CD4-positive, CD25-positive, alpha-beta regulatory T cell (primary cell): ENCODE measurements at regions not wholly inside any gene's neighbourhood (a gene's known extent, or its start where the extent isn't known, plus 50 kb on each side); places are given as distances from the start of the nearest gene placed in this dataset.

Experiments used
- ATAC-seq, 2 donors: fragments of 150-1000 bp; cut with Tn5 transposase; one replicate each; pipeline ENCODE4 v1.10.0; 2021; ENCODE audit warnings: low read depth in 2 of 2, moderate number of reproducible peaks in 2 of 2, moderate library complexity in 1 of 2
- DNase-seq, 3 donors: peaks; one replicate each; pipeline versions ENCODE4 v3.0.0 to v3.0.0-alpha.2; 2012 to 2022; ENCODE audit warnings: mixed read lengths in 1 of 3
- H3K27ac ChIP-seq: one replicate; pipeline ENCODE4 v1.7.0; 2013; ENCODE audit warnings: mild to moderate bottlenecking, low read length; ENCODE audit not compliant: insufficient read depth, poor library complexity, severe bottlenecking
- H3K27me3 ChIP-seq: one replicate; pipeline ENCODE4 v1.7.0; 2013; ENCODE audit warnings: low read length; ENCODE audit not compliant: control insufficient read depth, insufficient read depth
- H3K36me3 ChIP-seq: one replicate; pipeline ENCODE4 v1.7.0; 2013; ENCODE audit warnings: mild to moderate bottlenecking, low read length, moderate library complexity; ENCODE audit not compliant: control insufficient read depth, insufficient read depth
- H3K4me1 ChIP-seq: 2 replicates; pipeline ENCODE4 v1.7.0; 2013; ENCODE audit warnings: mild to moderate bottlenecking, low read length; ENCODE audit not compliant: insufficient read depth, control insufficient read depth, poor library complexity, severe bottlenecking
- H3K4me3 ChIP-seq: one replicate; pipeline ENCODE4 v1.7.0; 2013; ENCODE audit warnings: low read depth, mild to moderate bottlenecking, low read length, moderate library complexity
- H3K9me3 ChIP-seq, 2 experiments: 1 replicate in 1 of 2; 2 replicates in 1 of 2; pipeline ENCODE4 v1.7.0; 2013; ENCODE audit warnings: low read length in 2 of 2, mild to moderate bottlenecking in 1 of 2, moderate library complexity in 1 of 2; ENCODE audit not compliant: control insufficient read depth in 2 of 2
- H3K27ac Mint-ChIP-seq, 3 donors: one replicate each; pipeline ENCODE4 v1.8.0; 2020 to 2022; ENCODE audit warnings: mild to moderate bottlenecking in 3 of 3, mixed read lengths in 3 of 3, moderate library complexity in 2 of 3
- H3K27me3 Mint-ChIP-seq: one replicate; pipeline ENCODE4 v1.8.0; 2022; ENCODE audit warnings: mild to moderate bottlenecking, mixed read lengths
- H3K36me3 Mint-ChIP-seq: one replicate; pipeline ENCODE4 v1.8.0; 2020; ENCODE audit warnings: mixed read lengths
- H3K4me1 Mint-ChIP-seq, 4 donors: one replicate each; pipeline ENCODE4 v1.8.0; 2020 to 2022; ENCODE audit warnings: mixed read lengths in 4 of 4, mild to moderate bottlenecking in 1 of 4
- H3K4me3 Mint-ChIP-seq, 4 donors: one replicate each; pipeline ENCODE4 v1.8.0; 2020 to 2022; ENCODE audit warnings: mild to moderate bottlenecking in 4 of 4, mixed read lengths in 4 of 4, moderate library complexity in 3 of 4
- H3K9me3 Mint-ChIP-seq, 7 donors: one replicate each; pipeline ENCODE4 v1.8.0; 2020 to 2022; ENCODE audit warnings: mixed read lengths in 7 of 7, mild to moderate bottlenecking in 3 of 7, moderate library complexity in 2 of 7

DNA sequence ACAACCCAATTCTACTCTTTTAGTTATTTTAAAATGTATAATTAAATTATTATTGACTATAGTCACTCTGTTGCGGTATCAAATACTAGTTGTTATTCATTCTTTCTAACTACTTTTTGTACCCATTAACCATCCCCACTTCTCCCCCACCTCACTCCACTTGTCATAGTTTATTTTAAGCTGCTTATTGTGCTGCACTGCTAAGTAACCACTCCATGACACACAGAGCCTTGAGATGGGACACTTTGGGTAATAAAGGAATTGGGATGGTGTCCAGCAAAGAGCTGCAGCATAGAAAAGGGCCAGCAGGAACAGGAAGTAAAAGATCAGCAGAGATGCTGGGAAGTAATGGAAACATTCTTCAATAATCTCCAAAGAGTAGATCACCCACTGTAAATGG is 123.0 kb downstream of the RPS29 start:
- Mint-ChIP-seq H3K27ac (no peak overlapping the region), H3K27me3 (peaks cover 19% of the 10 kb centered on the region), H3K4me1 (no peaks in the 10 kb centered on the region), H3K4me3 (no peak overlapping the region), H3K9me3 (peaks cover 0 to 2% (median 0%) of the 10 kb centered on the region in 7 donors), H3K36me3 (no peaks in the 10 kb centered on the region)
- no peak for DNase-seq
- Histone ChIP-seq H3K9me3 (no peaks in the 10 kb centered on the region), H3K4me3 (no peak overlapping the region), H3K4me1 (no peaks in the 10 kb centered on the region), H3K27me3 (peaks cover 4% of the 10 kb centered on the region), H3K36me3 (no peaks in the 10 kb centered on the region), H3K27ac (no peak overlapping the region)
- no peak for ATAC-seq

GRCh38 chr14:49461529-49462401 is 124.4 kb downstream of the RPS29 start:
- no peak overlapping the region for H3K27ac Mint-ChIP-seq
- H3K4me3 Mint-ChIP-seq, result no peak overlapping the region
- no peaks in the 10 kb centered on the region for H3K4me1 ChIP-seq
- H3K27me3 ChIP-seq, result peaks cover 4% of the 10 kb centered on the region
- ATAC-seq (peak; percentile 87 to 90), DNase-seq (peak; percentile 42 to 83 (median 68))
- no peaks in the 10 kb centered on the region for H3K4me1 Mint-ChIP-seq
- peaks cover 28% of the 10 kb centered on the region for H3K27me3 Mint-ChIP-seq
- no peak overlapping the region for H3K4me3 ChIP-seq
- no peaks in the 10 kb centered on the region for H3K36me3 ChIP-seq
- H3K36me3 Mint-ChIP-seq, result no peaks in the 10 kb centered on the region
- no peak overlapping the region for H3K27ac ChIP-seq
- H3K9me3 ChIP-seq, result no peaks in the 10 kb centered on the region
- peaks cover 0 to 2% (median 0%) of the 10 kb centered on the region in 7 donors for H3K9me3 Mint-ChIP-seq

- no peaks in the 10 kb centered on the region for H3K4me1 ChIP-seq
- ATAC-seq (no peak), DNase-seq (no peak)
- no peaks in the 10 kb centered on the region for H3K9me3 ChIP-seq
- H3K27ac Mint-ChIP-seq, result no peak overlapping the region
- H3K36me3 ChIP-seq, result no peaks in the 10 kb centered on the region
- H3K27me3 ChIP-seq, result peaks cover 4% of the 10 kb centered on the region
- H3K27me3 Mint-ChIP-seq, result peaks cover 32% of the 10 kb centered on the region
- no peak overlapping the region for H3K4me3 Mint-ChIP-seq
- H3K27ac ChIP-seq, result no peak overlapping the region
- no peaks in the 10 kb centered on the region for H3K4me1 Mint-ChIP-seq
- peaks cover 0 to 2% (median 0%) of the 10 kb centered on the region in 7 donors for H3K9me3 Mint-ChIP-seq
- no peak overlapping the region for H3K4me3 ChIP-seq
- H3K36me3 Mint-ChIP-seq, result no peaks in the 10 kb centered on the region
Measured at GRCh38 chr14:49460662-49461061, 125.5 kb downstream of the RPS29 start.

DNA sequence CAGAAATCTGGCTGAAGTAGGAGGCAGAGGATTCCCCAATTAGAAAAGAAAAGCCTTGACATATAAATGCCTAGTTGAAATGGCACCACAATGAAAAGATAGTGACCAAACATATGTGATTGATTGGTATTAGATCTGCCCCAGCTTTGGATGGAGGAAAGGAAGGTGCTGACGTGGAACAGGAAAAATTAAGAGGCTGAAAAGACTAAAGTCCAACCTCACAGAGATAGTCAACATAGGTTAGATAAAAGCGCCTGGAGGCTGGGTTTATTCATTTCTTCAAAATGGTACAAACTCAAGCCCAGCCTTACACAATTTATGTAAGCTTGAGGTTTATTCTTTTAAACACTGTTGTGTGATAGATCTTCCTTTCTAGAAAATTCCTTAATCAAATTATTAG is 129.6 kb downstream of the RPS29 start:
- H3K36me3 ChIP-seq, result no peaks in the 10 kb centered on the region
- H3K9me3 ChIP-seq, result no peaks in the 10 kb centered on the region
- Mint-ChIP-seq H3K4me3 (no peak overlapping the region), H3K27ac (no peak overlapping the region), H3K9me3 (no peaks in the 10 kb centered on the region), H3K4me1 (no peaks in the 10 kb centered on the region), H3K27me3 (peaks cover 37% of the 10 kb centered on the region), H3K36me3 (no peaks in the 10 kb centered on the region)
- H3K27me3 ChIP-seq, result peaks cover 4% of the 10 kb centered on the region
- H3K4me3 ChIP-seq, result no peak overlapping the region
- DNase-seq (no peak), ATAC-seq (no peak)
- H3K27ac ChIP-seq, result no peak overlapping the region
- H3K4me1 ChIP-seq, result no peaks in the 10 kb centered on the region

DNA sequence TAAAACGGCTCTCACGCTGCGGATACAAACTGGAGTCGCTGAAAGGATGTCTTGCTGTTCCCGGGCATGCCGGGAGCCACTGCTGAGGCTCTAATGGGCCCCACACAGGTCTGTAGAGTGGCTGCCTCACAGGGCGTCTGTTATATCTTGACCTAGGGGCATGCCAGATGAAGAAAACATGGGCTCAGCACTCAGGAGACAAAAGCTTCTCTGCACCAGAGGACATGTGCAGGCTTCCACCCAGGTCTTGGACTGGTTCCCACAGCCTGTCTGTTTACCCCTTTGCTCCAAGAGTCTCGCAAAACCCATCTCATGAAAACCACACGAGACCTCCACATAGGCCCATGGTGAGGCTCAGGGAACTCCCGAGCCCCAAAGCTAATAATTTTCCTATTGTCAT is 134.2 kb downstream of the RPS29 start:
- no peaks in the 10 kb centered on the region for H3K4me1 ChIP-seq
- H3K27ac ChIP-seq, result no peak overlapping the region
- DNase-seq (no peak), ATAC-seq (no peak)
- Mint-ChIP-seq H3K9me3 (peaks cover 0 to 5% (median 0%) of the 10 kb centered on the region in 7 donors), H3K27ac (no peak overlapping the region), H3K4me1 (no peaks in the 10 kb centered on the region), H3K4me3 (no peak overlapping the region), H3K36me3 (no peaks in the 10 kb centered on the region), H3K27me3 (peaks cover 17% of the 10 kb centered on the region)
- no peaks in the 10 kb centered on the region for H3K36me3 ChIP-seq
- no peaks in the 10 kb centered on the region for H3K27me3 ChIP-seq
- H3K4me3 ChIP-seq, result no peak overlapping the region
- peaks cover 0 to 4% of the 10 kb centered on the region in 2 experiments for H3K9me3 ChIP-seq

- Histone ChIP-seq H3K36me3 (no peaks in the 10 kb centered on the region), H3K27me3 (peaks cover 2% of the 10 kb centered on the region), H3K9me3 (peaks cover 0 to 4% of the 10 kb centered on the region in 2 experiments), H3K4me3 (no peak overlapping the region), H3K27ac (no peak overlapping the region), H3K4me1 (no peaks in the 10 kb centered on the region)
- H3K36me3 Mint-ChIP-seq, result no peaks in the 10 kb centered on the region
- ATAC-seq, result no peak
- no peak overlapping the region for H3K4me3 Mint-ChIP-seq
- no peak for DNase-seq
- peaks cover 0 to 5% (median 0%) of the 10 kb centered on the region in 7 donors for H3K9me3 Mint-ChIP-seq
- peaks cover 19% of the 10 kb centered on the region for H3K27me3 Mint-ChIP-seq
- H3K4me1 Mint-ChIP-seq, result no peaks in the 10 kb centered on the region
- no peak overlapping the region for H3K27ac Mint-ChIP-seq
Measured at GRCh38 chr14:49449749-49450148, 136.4 kb downstream of the RPS29 start.

DNA sequence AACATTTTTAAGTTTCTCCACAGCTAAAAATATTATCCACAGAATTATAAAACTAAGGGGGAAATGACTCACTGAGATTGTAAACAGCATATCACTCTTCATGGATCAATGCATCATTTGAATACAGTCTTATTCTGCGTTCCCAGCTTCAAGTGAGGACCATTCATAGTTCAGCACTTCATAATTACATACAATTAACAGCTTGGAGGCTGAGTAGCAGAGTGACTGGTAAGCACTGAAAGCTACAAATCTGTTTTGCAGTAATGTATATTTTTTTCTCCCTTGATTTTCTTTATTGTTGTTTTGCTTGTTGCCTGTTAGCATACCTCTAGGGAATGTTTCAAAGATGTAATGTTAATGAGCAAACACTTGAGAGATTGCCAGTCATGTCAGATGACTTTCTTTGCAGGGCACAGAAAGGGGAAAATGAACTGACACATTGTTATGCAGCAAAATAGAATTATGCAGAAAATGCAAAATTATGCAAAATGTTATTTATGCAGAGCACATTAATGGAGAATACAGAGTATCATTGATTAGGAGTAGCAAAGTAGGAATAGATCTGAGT is 138.6 kb downstream of the RPS29 start:
- no peaks in the 10 kb centered on the region for H3K36me3 ChIP-seq
- no peak overlapping the region for H3K27ac ChIP-seq
- ATAC-seq (no peak), DNase-seq (no peak)
- peaks cover 4% of the 10 kb centered on the region for H3K27me3 ChIP-seq
- peaks cover 17% of the 10 kb centered on the region for H3K27me3 Mint-ChIP-seq
- H3K9me3 ChIP-seq, result peaks cover 0 to 4% of the 10 kb centered on the region in 2 experiments
- no peaks in the 10 kb centered on the region for H3K4me1 Mint-ChIP-seq
- peaks cover 0 to 5% (median 0%) of the 10 kb centered on the region in 7 donors for H3K9me3 Mint-ChIP-seq
- no peak overlapping the region for H3K4me3 ChIP-seq
- H3K4me3 Mint-ChIP-seq, result no peak overlapping the region
- H3K36me3 Mint-ChIP-seq, result no peaks in the 10 kb centered on the region
- H3K4me1 ChIP-seq, result no peaks in the 10 kb centered on the region
- H3K27ac Mint-ChIP-seq, result no peak overlapping the region
